ENCODE measurements at regions not wholly inside any gene's neighbourhood (a gene's known extent, or its start where the extent isn't known, plus 50 kb on each side); places are given as distances from the start of the nearest gene placed in this dataset.

- TF ChIP-seq POLR2A (IDR thresholded peaks at IDR 0.05) (no peak), CTCF (IDR thresholded peaks at IDR 0.05) (no peak)
Observed at GRCh38 chr22:19614536-19614863, 90.3 kb upstream of the CLDN5 start.

Data from Peyer's patch (tissue), 4 donors.